Vagina (tissue), 2 donors: ENCODE measurements at regions not wholly inside any gene's neighbourhood (a gene's known extent, or its start where the extent isn't known, plus 50 kb on each side); places are given as distances from the start of the nearest gene placed in this dataset.

Source experiments
- POLR2A ChIP-seq, 2 donors: fragments of 450-650 bp; IDR thresholded peaks; one replicate each; pipeline ENCODE4 v1.6.1; 2017; ENCODE audit warnings: antibody characterized with exemption in 2 of 2, mild to moderate bottlenecking in 2 of 2, moderate library complexity in 2 of 2
- POLR2AphosphoS5 ChIP-seq, 2 donors: sonication (generic); formaldehyde crosslinking; IDR thresholded peaks; one replicate each; pipeline ENCODE4 v1.9.0; 2017; ENCODE audit warnings: antibody characterized with exemption in 2 of 2, mild to moderate bottlenecking in 2 of 2, low read depth in 1 of 2; ENCODE audit not compliant: insufficient read depth in 1 of 2
- TF ChIP-seq, protein P1 (sequence below), 3 experiments: fragments of 450-650 bp in 2 of 3; fragments of 200-600 bp in 1 of 3; sonication (generic) in 1 of 3; IDR thresholded peaks; one replicate each; pipeline ENCODE4 v1.5.1; 2017 to 2019; ENCODE audit warnings: antibody characterized with exemption in 3 of 3, mild to moderate bottlenecking in 2 of 3, moderate library complexity in 2 of 3

DNA sequence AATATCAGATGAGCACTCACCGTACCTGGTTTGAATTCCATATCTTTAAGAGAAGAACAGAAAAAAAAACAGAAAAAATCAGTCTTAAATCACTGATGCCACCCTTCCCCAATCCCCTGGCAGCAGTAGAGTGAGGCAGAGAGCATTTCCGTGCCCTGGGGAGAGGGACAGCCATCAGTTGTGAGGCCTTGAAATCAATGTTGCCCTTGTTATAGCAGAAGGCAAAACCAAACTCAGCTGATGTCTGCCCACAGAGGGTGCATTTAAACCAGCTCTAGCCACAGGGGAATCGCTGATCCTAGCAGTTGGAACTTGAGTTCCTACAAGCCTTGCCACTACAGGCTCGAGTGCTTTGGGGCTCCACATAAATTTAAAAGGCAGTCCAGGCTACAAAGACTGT lies 338.5 kb upstream of the FMR1 start:
- TF ChIP-seq POLR2AphosphoS5 (IDR thresholded peaks at IDR 0.05; ENCODE audit: insufficient read depth in 1 of 2, low read depth in 1 of 2): no peak
- TF ChIP-seq POLR2A (IDR thresholded peaks at IDR 0.05): no peak
- TF ChIP-seq, protein P1, sequence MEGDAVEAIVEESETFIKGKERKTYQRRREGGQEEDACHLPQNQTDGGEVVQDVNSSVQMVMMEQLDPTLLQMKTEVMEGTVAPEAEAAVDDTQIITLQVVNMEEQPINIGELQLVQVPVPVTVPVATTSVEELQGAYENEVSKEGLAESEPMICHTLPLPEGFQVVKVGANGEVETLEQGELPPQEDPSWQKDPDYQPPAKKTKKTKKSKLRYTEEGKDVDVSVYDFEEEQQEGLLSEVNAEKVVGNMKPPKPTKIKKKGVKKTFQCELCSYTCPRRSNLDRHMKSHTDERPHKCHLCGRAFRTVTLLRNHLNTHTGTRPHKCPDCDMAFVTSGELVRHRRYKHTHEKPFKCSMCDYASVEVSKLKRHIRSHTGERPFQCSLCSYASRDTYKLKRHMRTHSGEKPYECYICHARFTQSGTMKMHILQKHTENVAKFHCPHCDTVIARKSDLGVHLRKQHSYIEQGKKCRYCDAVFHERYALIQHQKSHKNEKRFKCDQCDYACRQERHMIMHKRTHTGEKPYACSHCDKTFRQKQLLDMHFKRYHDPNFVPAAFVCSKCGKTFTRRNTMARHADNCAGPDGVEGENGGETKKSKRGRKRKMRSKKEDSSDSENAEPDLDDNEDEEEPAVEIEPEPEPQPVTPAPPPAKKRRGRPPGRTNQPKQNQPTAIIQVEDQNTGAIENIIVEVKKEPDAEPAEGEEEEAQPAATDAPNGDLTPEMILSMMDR (IDR thresholded peaks at IDR 0.05): no peak
